ENCODE measurements at regions not wholly inside any gene's neighbourhood (a gene's known extent, or its start where the extent isn't known, plus 50 kb on each side); places are given as distances from the start of the nearest gene placed in this dataset.

- TF ChIP-seq EP300 (IDR thresholded peaks at IDR 0.05) (no peak), CTCF (IDR thresholded peaks at IDR 0.05) (no peak), POLR2A (IDR thresholded peaks at IDR 0.05) (no peak), POLR2AphosphoS5 (IDR thresholded peaks at IDR 0.05) (no peak)
These were observed 126.1 kb upstream of the CPEB4 start for GRCh38 chr5:173762045-173762444.
